ENCODE measurements at regions not wholly inside any gene's neighbourhood (a gene's known extent, or its start where the extent isn't known, plus 50 kb on each side); places are given as distances from the start of the nearest gene placed in this dataset.

DNA sequence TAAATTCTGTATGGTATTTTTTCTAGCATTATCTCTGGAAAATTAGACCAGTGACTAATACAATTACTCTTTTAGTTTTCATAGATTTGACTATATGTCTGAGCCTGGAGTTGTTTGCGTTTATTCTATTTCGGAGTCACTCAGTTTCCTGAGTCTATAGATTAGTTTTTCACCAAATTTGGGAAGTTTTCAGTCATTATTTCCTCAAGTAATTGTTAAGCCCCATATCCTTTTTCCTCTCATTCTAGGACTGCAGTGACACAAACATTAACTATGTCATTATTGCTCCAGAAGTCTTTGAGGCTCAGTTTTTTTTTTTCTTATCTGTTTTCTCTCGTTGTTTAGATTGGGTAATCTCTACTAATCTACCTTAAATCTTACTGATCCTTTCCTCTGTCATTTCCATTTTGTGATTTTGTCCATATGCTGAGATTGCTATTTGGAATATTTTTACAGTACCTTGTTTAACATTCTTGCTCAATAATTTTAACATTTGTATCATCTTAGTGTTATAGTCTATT lies 886.2 kb downstream of the LTN1 start:
- TF ChIP-seq POLR2A (IDR thresholded peaks at IDR 0.05; ENCODE audit: low read length) (no peak), GATA1 (IDR thresholded peaks at IDR 0.05; ENCODE audit: low read depth, low read length) (no peak)
